Right lobe of liver (tissue), 6 donors: ENCODE measurements at regions not wholly inside any gene's neighbourhood (a gene's known extent, or its start where the extent isn't known, plus 50 kb on each side); places are given as distances from the start of the nearest gene placed in this dataset.
A peak's percentile ranks its signal among the peaks of the same experiment; 100 is the strongest.

ENCODE experiments used
- ATAC-seq, 4 donors: fragments of 200-7000 bp; cut with Tn5 transposase; one replicate each; pipeline ENCODE4 v1.9.1; 2020; ENCODE audit warnings: mild to moderate bottlenecking in 4 of 4, moderate library complexity in 4 of 4
- DNase-seq, 3 donors: peaks; one replicate each; pipeline ENCODE4 v3.0.0-alpha.2; 2020
- H3K27ac ChIP-seq, 3 donors: fragments of 200-600 bp; one replicate each; pipeline ENCODE4 v1.8.0; 2022
- H3K27me3 ChIP-seq, 2 donors: fragments of 200-600 bp; one replicate each; pipeline ENCODE4 v1.8.0; 2022
- H3K36me3 ChIP-seq, 4 donors: fragments of 200-600 bp; sonication (generic) in 1 of 4; one replicate each; pipeline versions ENCODE4 v1.5.1 to v1.8.0; 2017 to 2022; ENCODE audit warnings: control low read depth in 1 of 4
- H3K4me1 ChIP-seq, 4 donors: fragments of 200-600 bp; sonication (generic) in 1 of 4; one replicate each; pipeline versions ENCODE4 v1.5.1 to v1.8.0; 2017 to 2022; ENCODE audit warnings: control low read depth in 1 of 4
- H3K4me3 ChIP-seq, 3 donors: fragments of 200-600 bp; one replicate each; pipeline ENCODE4 v1.8.0; 2022
- H3K9me3 ChIP-seq, 4 donors: fragments of 200-600 bp; sonication (generic) in 1 of 4; one replicate each; pipeline versions ENCODE4 v1.5.1 to v1.8.0; 2017 to 2022; ENCODE audit warnings: control low read depth in 1 of 4
- POLR2A ChIP-seq: fragments of 450-650 bp; IDR thresholded peaks from one replicate; pipeline ENCODE4 v1.6.1; 2017; ENCODE audit warnings: antibody characterized with exemption, mild to moderate bottlenecking
- WGBS: methylation state at CpG from one replicate; pipeline ENCODE4 v1.1.6; 2018; ENCODE audit warnings: low coverage, low lambda C conversion rate; ENCODE audit not compliant: insufficient coverage; ENCODE audit errors: missing lambda C conversion rate; 5-methylcytosine and 5-hydroxymethylcytosine counted together
- intact Hi-C, 2 donors: fragments of 100-400 bp; cut with DNase I; formaldehyde crosslinking; loops; one replicate each; pipeline versions ENCODE4 v1.11.2 to v1.14.1; 2022
- TF ChIP-seq, protein P1 (sequence below), 4 donors: fragments of 200-600 bp in 3 of 4; fragments of 450-650 bp in 1 of 4; IDR thresholded peaks; one replicate each; pipeline versions ENCODE4 v1.5.1 to v1.8.0; 2016 to 2022; ENCODE audit warnings: antibody characterized with exemption in 4 of 4, mild to moderate bottlenecking in 2 of 4
- donor health status: DM: no; HTN: yes; CAD: no.
- donor health status: DM: no; HTN: no; CAD: no.
- donor health status: DM: no; HTN: no; CAD: no.
- donor health status: DM: no; HTN: yes; CAD: no.
- donor health status: DM: no; HTN: yes; CAD: no.

DNA sequence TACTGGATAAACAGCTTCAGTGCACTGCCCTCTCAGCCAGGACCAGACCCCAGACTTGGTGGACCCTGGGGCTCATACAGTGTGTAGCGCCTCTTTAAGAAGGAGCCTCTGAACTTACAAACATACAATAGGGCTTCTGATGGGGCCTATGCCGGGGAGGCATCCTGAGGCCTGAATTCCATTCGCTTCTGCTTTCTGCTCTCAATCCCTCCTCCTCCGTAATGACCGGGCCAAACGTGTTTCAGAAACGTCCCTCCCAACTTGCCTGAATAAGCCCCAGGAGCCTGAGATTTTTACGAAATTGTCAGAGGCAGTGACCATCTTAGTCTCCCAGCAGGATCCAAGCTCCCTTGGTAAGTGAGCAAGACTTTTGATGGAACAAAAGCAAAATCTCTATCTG lies 128.1 kb upstream of the BOD1 start:
- DNase-seq (no peak), ATAC-seq (no peak)
- Histone ChIP-seq H3K27me3 (no peaks in the 10 kb centered on the region), H3K36me3 (no peaks in the 10 kb centered on the region), H3K4me3 (no peak overlapping the region), H3K27ac (no peak overlapping the region), H3K9me3 (no peaks in the 10 kb centered on the region), H3K4me1 (peaks cover 0 to 6% (median 0%) of the 10 kb centered on the region in 4 donors)
- 94% methylated on average over 2 of the region's 8 CpGs for WGBS
- intact Hi-C loops = no loop called here
- TF ChIP-seq, protein P1, sequence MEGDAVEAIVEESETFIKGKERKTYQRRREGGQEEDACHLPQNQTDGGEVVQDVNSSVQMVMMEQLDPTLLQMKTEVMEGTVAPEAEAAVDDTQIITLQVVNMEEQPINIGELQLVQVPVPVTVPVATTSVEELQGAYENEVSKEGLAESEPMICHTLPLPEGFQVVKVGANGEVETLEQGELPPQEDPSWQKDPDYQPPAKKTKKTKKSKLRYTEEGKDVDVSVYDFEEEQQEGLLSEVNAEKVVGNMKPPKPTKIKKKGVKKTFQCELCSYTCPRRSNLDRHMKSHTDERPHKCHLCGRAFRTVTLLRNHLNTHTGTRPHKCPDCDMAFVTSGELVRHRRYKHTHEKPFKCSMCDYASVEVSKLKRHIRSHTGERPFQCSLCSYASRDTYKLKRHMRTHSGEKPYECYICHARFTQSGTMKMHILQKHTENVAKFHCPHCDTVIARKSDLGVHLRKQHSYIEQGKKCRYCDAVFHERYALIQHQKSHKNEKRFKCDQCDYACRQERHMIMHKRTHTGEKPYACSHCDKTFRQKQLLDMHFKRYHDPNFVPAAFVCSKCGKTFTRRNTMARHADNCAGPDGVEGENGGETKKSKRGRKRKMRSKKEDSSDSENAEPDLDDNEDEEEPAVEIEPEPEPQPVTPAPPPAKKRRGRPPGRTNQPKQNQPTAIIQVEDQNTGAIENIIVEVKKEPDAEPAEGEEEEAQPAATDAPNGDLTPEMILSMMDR (IDR thresholded peaks at IDR 0.05) = no peak
- no peak for TF ChIP-seq POLR2A

DNA sequence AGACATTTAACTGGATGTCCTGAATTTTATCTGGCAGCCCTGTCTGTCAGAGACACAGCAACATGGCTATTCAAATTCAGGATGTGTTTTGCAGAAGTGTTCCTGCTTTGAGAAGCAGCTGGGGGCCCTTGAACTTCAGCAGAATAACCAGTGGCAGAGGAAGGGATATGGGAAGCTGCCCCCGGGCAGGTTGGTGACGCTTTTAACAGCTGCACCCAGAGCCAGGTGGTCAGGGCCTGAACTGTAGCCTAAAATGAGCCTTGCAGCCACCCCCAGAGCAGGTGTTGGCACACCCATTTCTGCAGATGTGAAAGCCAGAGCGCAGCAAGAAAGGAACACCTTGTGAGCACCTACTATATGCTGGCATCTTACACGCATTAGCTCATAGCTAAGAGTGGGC lies 128.7 kb upstream of the BOD1 start:
- Histone ChIP-seq H3K4me3 (no peak overlapping the region), H3K27me3 (no peaks in the 10 kb centered on the region), H3K36me3 (no peaks in the 10 kb centered on the region), H3K9me3 (no peaks in the 10 kb centered on the region), H3K4me1 (peaks cover 0 to 6% (median 0%) of the 10 kb centered on the region in 4 donors), H3K27ac (no peak overlapping the region)
- intact Hi-C loops = no loop called here
- ATAC-seq (peak in 3 of 4 donors; percentile 16 to 37 (median 24)), DNase-seq (no peak)
- TF ChIP-seq POLR2A = no peak
- TF ChIP-seq, protein P1 (IDR thresholded peaks at IDR 0.05) = no peak
- 74% methylated on average over 4 of the region's 4 CpGs for WGBS

DNA sequence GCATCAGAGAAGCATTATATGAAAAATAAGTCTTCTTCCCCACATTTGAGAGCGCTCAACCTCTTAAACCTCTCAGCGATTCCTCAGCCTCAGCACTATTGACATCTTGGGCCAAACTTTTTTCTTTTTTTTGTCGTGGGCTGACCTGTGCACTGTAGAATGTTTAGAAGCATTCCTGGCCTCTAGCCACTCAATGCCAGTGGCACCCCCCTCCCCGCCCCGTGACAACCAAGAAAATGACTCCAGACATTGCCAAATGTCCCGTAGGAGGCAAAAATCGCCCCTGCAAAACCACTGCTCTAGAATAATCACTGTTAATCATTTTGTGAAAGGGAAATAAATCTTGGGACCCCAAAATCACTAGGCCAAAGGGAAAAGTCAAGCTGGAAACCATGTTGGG lies 129.1 kb upstream of the BOD1 start:
- 83% methylated on average over 5 of the region's 7 CpGs for WGBS
- Histone ChIP-seq H3K9me3 (no peaks in the 10 kb centered on the region), H3K4me3 (no peak overlapping the region), H3K36me3 (no peaks in the 10 kb centered on the region), H3K27ac (no peak overlapping the region), H3K27me3 (no peaks in the 10 kb centered on the region), H3K4me1 (peaks cover 0 to 6% (median 0%) of the 10 kb centered on the region in 4 donors)
- intact Hi-C loops = no loop called here
- TF ChIP-seq POLR2A = no peak
- TF ChIP-seq, protein P1 (IDR thresholded peaks at IDR 0.05) = no peak
- DNase-seq = no peak
- ATAC-seq = no peak

DNA sequence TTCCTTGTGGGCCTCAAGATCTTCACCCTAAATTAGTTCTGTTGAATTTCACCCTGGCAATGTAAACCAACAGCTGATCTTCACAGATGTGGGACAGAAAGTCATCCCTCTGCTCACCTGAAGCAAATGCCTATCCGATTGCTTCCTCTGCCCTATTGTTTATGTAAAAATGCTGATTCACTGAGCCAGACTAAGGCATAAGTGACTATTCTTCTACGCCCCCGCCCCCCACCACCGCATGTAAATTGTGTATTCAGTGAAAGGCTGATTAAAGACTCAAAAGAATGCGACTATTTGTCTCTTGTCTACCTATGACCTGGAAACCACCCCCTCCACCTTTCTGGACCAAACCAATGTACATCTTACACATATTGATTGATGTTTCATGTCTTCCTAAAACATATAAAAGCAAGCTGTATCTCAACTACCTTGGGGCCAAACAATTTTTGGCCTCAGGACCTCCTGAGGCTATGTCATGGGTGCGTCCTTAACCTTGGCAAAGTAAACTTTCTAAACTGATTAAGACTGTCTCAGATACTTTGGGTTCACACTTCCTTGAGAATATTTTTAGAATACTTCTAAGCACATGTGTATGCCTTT lies 129.7 kb upstream of the BOD1 start:
- intact Hi-C loops = no loop called here
- Histone ChIP-seq H3K4me1 (peaks cover 0 to 6% (median 0%) of the 10 kb centered on the region in 4 donors), H3K4me3 (no peak overlapping the region), H3K36me3 (no peaks in the 10 kb centered on the region), H3K9me3 (no peaks in the 10 kb centered on the region), H3K27me3 (no peaks in the 10 kb centered on the region), H3K27ac (no peak overlapping the region)
- TF ChIP-seq, protein P1 (IDR thresholded peaks at IDR 0.05) = no peak
- TF ChIP-seq POLR2A = no peak
- ATAC-seq (no peak), DNase-seq (no peak)
- 81% methylated on average over 6 of the region's 6 CpGs for WGBS

DNA sequence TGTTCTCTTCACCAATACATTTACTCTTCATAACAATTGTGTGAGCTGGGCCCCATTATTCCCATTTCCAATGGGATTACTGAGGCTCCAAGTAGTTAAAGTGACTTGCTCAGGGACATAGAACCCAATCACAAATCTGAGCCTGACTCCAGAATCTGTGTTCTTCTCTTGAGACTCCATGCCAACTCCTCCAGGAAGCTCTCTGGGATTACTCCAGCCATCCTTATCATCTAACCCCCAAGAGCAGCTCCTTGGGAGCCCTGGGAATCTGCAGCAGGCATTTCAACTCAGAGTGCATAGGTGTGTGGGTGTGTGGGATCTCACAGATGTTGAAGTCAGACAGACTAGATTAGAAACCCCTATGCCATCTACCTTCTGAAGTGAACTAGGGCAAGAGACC lies 131.4 kb upstream of the BOD1 start:
- Histone ChIP-seq H3K36me3 (no peaks in the 10 kb centered on the region), H3K4me1 (no peaks in the 10 kb centered on the region), H3K9me3 (no peaks in the 10 kb centered on the region), H3K27me3 (no peaks in the 10 kb centered on the region), H3K27ac (no peak overlapping the region), H3K4me3 (no peak overlapping the region)
- no peak for ATAC-seq
- intact Hi-C loops = no loop called here
- DNase-seq = no peak
- TF ChIP-seq, protein P1 (IDR thresholded peaks at IDR 0.05) = no peak
- no peak for TF ChIP-seq POLR2A
